ENCODE measurements at regions not wholly inside any gene's neighbourhood (a gene's known extent, or its start where the extent isn't known, plus 50 kb on each side); places are given as distances from the start of the nearest gene placed in this dataset.
"Not testable (repeated sequence)": the region's sequence is repeated elsewhere in the genome, so short reads cannot be mapped to it uniquely, and the experiment has no call there.

DNA sequence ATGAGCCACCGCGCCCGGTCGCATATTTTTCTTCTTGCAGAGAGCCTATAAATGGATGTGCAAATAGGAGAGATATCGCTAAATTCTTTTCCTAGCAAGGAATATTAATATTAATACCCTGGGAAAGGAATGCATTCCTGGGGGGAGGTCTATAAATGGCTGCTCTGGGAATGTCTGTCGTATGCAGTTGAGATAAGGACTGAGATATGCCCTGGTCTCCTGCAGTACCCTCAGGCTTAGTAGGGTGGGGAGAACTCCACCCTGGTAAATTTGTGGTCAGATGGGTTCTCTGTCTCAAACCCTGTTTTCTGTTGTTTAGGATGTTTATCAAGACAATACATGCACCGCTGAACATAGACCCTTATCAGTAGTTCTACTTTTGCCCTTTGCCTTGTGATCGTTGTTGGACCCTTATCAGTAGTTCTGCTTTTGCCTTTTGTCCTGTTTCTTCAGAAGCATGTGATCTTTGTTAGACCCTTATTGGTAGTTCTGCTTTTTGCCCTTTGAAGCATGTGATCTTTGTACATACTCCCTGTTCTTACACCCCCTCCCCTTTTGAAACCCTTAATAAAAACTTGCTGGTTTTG, 80.7 kb downstream of the SDR9C7 start:
- not testable (repeated sequence) for H3K9ac ChIP-seq (ENCODE audit: low read length); H3K4me2 ChIP-seq (ENCODE audit: low read length); H3K9me2 ChIP-seq (ENCODE audit: insufficient read depth, low read length); H3K27ac ChIP-seq (ENCODE audit: low read length); H3K4me3 ChIP-seq (ENCODE audit: low read length); H3K27me3 ChIP-seq (ENCODE audit: insufficient read depth, low read depth, low read length); H3K79me2 ChIP-seq (replicated peaks; ENCODE audit: insufficient read depth, low read length); H4K20me1 ChIP-seq (ENCODE audit: insufficient read depth); H2AFZ ChIP-seq (ENCODE audit: low read depth, low read length); H3F3A ChIP-seq (ENCODE audit: insufficient read depth, low read length, poor library complexity, severe bottlenecking); H3K36me3 ChIP-seq (ENCODE audit: insufficient read depth, low read length); H3K9me3 ChIP-seq (ENCODE audit: low read length)

DNA sequence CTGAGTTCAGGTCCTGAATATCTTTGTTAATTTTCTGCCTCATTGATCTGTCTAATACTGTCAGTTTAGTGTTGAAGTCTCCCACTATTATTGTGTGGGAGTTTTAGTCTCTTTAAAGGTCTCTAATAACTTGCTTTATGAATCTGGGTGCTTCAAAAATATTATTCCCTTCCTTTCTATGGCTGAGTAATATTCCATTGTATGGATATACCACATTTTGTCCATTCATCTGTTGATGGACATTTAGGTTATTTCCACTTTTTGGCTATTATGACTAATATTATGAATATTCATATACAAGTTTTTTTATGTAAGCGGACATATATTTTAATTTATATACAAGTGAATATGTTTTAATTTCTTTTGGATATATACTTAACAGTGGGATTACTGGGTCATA, 82.7 kb downstream of the SDR9C7 start:
- Histone ChIP-seq H3F3A (ENCODE audit: insufficient read depth, low read length, poor library complexity, severe bottlenecking) (no peaks in the 10 kb centered on the region), H4K20me1 (ENCODE audit: insufficient read depth) (no peaks in the 10 kb centered on the region), H3K4me3 (ENCODE audit: low read length) (no peak overlapping the region), H3K9me3 (ENCODE audit: low read length) (no peaks in the 10 kb centered on the region), H3K27ac (ENCODE audit: low read length) (no peak overlapping the region), H2AFZ (ENCODE audit: low read depth, low read length) (no peak overlapping the region), H3K9ac (ENCODE audit: low read length) (no peak overlapping the region), H3K79me2 (replicated peaks; ENCODE audit: insufficient read depth, low read length) (no peaks in the 10 kb centered on the region), H3K27me3 (ENCODE audit: insufficient read depth, low read depth, low read length) (no peaks in the 10 kb centered on the region), H3K4me2 (ENCODE audit: low read length) (no peak overlapping the region), H3K36me3 (ENCODE audit: insufficient read depth, low read length) (no peaks in the 10 kb centered on the region), H3K9me2 (ENCODE audit: insufficient read depth, low read length) (no peaks in the 10 kb centered on the region)
- TF ChIP-seq REST (IDR thresholded peaks at IDR 0.05; ENCODE audit: borderline replicate concordance) = no peak
- TF ChIP-seq RAD21 (conservative IDR thresholded peaks at IDR 0.05) = no peak
- no peak for TF ChIP-seq MXI1 (conservative IDR thresholded peaks at IDR 0.05; ENCODE audit: poor library complexity, severe bottlenecking)
- no peak for TF ChIP-seq POLR2AphosphoS5 (IDR thresholded peaks at IDR 0.05)
- TF ChIP-seq EP300 (conservative IDR thresholded peaks at IDR 0.05; ENCODE audit: poor library complexity, severe bottlenecking) = no peak
- no peak for TF ChIP-seq TAF1 (IDR thresholded peaks at IDR 0.05; ENCODE audit: low read depth)
- TF ChIP-seq EZH2 (IDR thresholded peaks at IDR 0.05; ENCODE audit: borderline replicate concordance, insufficient read depth, low read length, poor library complexity, severe bottlenecking) = no peak
- TF ChIP-seq, protein P1, sequence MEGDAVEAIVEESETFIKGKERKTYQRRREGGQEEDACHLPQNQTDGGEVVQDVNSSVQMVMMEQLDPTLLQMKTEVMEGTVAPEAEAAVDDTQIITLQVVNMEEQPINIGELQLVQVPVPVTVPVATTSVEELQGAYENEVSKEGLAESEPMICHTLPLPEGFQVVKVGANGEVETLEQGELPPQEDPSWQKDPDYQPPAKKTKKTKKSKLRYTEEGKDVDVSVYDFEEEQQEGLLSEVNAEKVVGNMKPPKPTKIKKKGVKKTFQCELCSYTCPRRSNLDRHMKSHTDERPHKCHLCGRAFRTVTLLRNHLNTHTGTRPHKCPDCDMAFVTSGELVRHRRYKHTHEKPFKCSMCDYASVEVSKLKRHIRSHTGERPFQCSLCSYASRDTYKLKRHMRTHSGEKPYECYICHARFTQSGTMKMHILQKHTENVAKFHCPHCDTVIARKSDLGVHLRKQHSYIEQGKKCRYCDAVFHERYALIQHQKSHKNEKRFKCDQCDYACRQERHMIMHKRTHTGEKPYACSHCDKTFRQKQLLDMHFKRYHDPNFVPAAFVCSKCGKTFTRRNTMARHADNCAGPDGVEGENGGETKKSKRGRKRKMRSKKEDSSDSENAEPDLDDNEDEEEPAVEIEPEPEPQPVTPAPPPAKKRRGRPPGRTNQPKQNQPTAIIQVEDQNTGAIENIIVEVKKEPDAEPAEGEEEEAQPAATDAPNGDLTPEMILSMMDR (IDR thresholded peaks at IDR 0.05; ENCODE audit: poor library complexity, severe bottlenecking) = no peak
- no peak for TF ChIP-seq SMC3 (conservative IDR thresholded peaks at IDR 0.05; ENCODE audit: poor library complexity)

- Histone ChIP-seq H3K9ac (ENCODE audit: low read length) (no peak overlapping the region), H3K27ac (ENCODE audit: low read length) (no peak overlapping the region), H3K79me2 (replicated peaks; ENCODE audit: insufficient read depth, low read length) (no peaks in the 10 kb centered on the region), H3K36me3 (ENCODE audit: insufficient read depth, low read length) (no peaks in the 10 kb centered on the region), H3F3A (ENCODE audit: insufficient read depth, low read length, poor library complexity, severe bottlenecking) (no peaks in the 10 kb centered on the region), H3K9me3 (ENCODE audit: low read length) (no peaks in the 10 kb centered on the region), H2AFZ (ENCODE audit: low read depth, low read length) (no peak overlapping the region), H3K4me3 (ENCODE audit: low read length) (no peak overlapping the region), H3K9me2 (ENCODE audit: insufficient read depth, low read length) (no peaks in the 10 kb centered on the region), H3K27me3 (ENCODE audit: insufficient read depth, low read depth, low read length) (no peaks in the 10 kb centered on the region), H3K4me2 (ENCODE audit: low read length) (no peak overlapping the region), H4K20me1 (ENCODE audit: insufficient read depth) (no peaks in the 10 kb centered on the region)
- no peak for TF ChIP-seq POLR2AphosphoS5 (IDR thresholded peaks at IDR 0.05)
- no peak for TF ChIP-seq TAF1 (IDR thresholded peaks at IDR 0.05; ENCODE audit: low read depth)
- TF ChIP-seq REST (IDR thresholded peaks at IDR 0.05; ENCODE audit: borderline replicate concordance) = no peak
- no peak for TF ChIP-seq EZH2 (IDR thresholded peaks at IDR 0.05; ENCODE audit: borderline replicate concordance, insufficient read depth, low read length, poor library complexity, severe bottlenecking)
These were observed 77.8 kb downstream of the HSD17B6 start for GRCh38 chr12:56840922-56841321.
